Keratinocyte (primary cell): ENCODE measurements at regions not wholly inside any gene's neighbourhood (a gene's known extent, or its start where the extent isn't known, plus 50 kb on each side); places are given as distances from the start of the nearest gene placed in this dataset.
A peak's percentile ranks its signal among the peaks of the same experiment; 100 is the strongest.

Experiments used
- DNase-seq: peaks from one replicate; pipeline ENCODE4 v3.0.0-alpha.2; 2011; ENCODE audit warnings: low read depth, missing footprints, low spot score
- FAIRE-seq: peaks from 2 replicates; lab custom pipeline; 2011; peaks lifted over from hg19 to GRCh38; lab: Jason Lieb, UNC
- H2AFZ ChIP-seq: 2 replicates; pipeline ENCODE4 v1.6.0; 2012; ENCODE audit warnings: low read length, control low read depth, inconsistent platforms; ENCODE audit not compliant: control insufficient read depth
- H3K27ac ChIP-seq: 2 replicates; pipeline ENCODE4 v1.5.1; 2011; ENCODE audit warnings: low read length; ENCODE audit not compliant: control insufficient read depth, insufficient read depth
- H3K27me3 ChIP-seq: 3 replicates; pipeline ENCODE4 v1.6.0; 2011; ENCODE audit warnings: low read length; ENCODE audit not compliant: control insufficient read depth, insufficient read depth; ENCODE audit errors: extremely low read depth
- H3K36me3 ChIP-seq, 2 experiments: 2 replicates in 1 of 2; 3 replicates in 1 of 2; pipeline ENCODE4 v1.5.1; 2011; ENCODE audit warnings: low read length in 2 of 2, mild to moderate bottlenecking in 1 of 2; ENCODE audit not compliant: control insufficient read depth in 2 of 2, insufficient read depth in 2 of 2; ENCODE audit errors: extremely low read depth in 1 of 2
- H3K4me1 ChIP-seq: 3 replicates; pipeline ENCODE4 v1.5.1; 2011; ENCODE audit warnings: low read length; ENCODE audit not compliant: control insufficient read depth, insufficient read depth; ENCODE audit errors: extremely low read depth
- H3K4me2 ChIP-seq: 3 replicates; pipeline ENCODE4 v1.6.0; 2011; ENCODE audit warnings: low read depth, low read length; ENCODE audit not compliant: control insufficient read depth, insufficient read depth; ENCODE audit errors: extremely low read depth
- H3K4me3 ChIP-seq, 3 experiments: fragments of 200-600 bp in 1 of 3; sonication (generic) in 1 of 3; 2 replicates in 2 of 3; 3 replicates in 1 of 3; pipeline ENCODE4 v1.5.1; 2011 to 2016; ENCODE audit warnings: low read length in 3 of 3, mild to moderate bottlenecking in 3 of 3, control low read depth in 2 of 3, inconsistent platforms in 1 of 3, low read depth in 1 of 3, mixed read lengths in 1 of 3, mixed run types in 1 of 3, moderate library complexity in 1 of 3; ENCODE audit not compliant: control insufficient read depth in 2 of 3, insufficient read depth in 2 of 3; ENCODE audit errors: extremely low read depth in 1 of 3
- H3K79me2 ChIP-seq: 2 replicates; pipeline ENCODE4 v1.6.0; 2012; ENCODE audit warnings: low read length; ENCODE audit not compliant: control insufficient read depth, insufficient read depth
- H3K9ac ChIP-seq: 3 replicates; pipeline ENCODE4 v1.6.0; 2011; ENCODE audit warnings: low read length; ENCODE audit not compliant: control insufficient read depth, insufficient read depth; ENCODE audit errors: extremely low read depth
- H3K9me1 ChIP-seq: 3 replicates; pipeline ENCODE4 v1.6.0; 2011; ENCODE audit warnings: low read length; ENCODE audit not compliant: control insufficient read depth, insufficient read depth; ENCODE audit errors: extremely low read depth
- H3K9me3 ChIP-seq: 2 replicates; pipeline ENCODE4 v1.5.1; 2012; ENCODE audit warnings: low read depth, low read length; ENCODE audit not compliant: control insufficient read depth
- H4K20me1 ChIP-seq: 3 replicates; pipeline ENCODE4 v1.6.0; 2011; ENCODE audit warnings: low read length; ENCODE audit not compliant: control insufficient read depth, insufficient read depth; ENCODE audit errors: extremely low read depth
- EZH2 ChIP-seq: IDR thresholded peaks from one replicate; pipeline ENCODE4 v1.6.1; 2012; ENCODE audit warnings: inconsistent platforms, mild to moderate bottlenecking, low read length, moderate library complexity
- dilution Hi-C: fragments of 300-500 bp; cut with MboI; formaldehyde crosslinking; loops from one replicate; pipeline ENCODE4 v1.7.0; 2020; ENCODE audit warnings: low sequenced_read_pairs; ENCODE audit not compliant: extremely low pct_ligation_motif_present
- TF ChIP-seq, protein P1 (sequence below), 3 experiments: IDR thresholded peaks in 1 of 3; conservative IDR thresholded peaks in 1 of 3; optimal IDR thresholded peaks in 1 of 3; 2 replicates in 2 of 3; 3 replicates in 1 of 3; pipeline versions ENCODE3 to v1.5.1; 2011; ENCODE audit warnings: low read length in 3 of 3, mild to moderate bottlenecking in 3 of 3, moderate library complexity in 2 of 3, control low read depth in 1 of 3, inconsistent platforms in 1 of 3; ENCODE audit not compliant: insufficient read depth in 2 of 3; ENCODE audit errors: extremely low read depth in 1 of 3

DNA sequence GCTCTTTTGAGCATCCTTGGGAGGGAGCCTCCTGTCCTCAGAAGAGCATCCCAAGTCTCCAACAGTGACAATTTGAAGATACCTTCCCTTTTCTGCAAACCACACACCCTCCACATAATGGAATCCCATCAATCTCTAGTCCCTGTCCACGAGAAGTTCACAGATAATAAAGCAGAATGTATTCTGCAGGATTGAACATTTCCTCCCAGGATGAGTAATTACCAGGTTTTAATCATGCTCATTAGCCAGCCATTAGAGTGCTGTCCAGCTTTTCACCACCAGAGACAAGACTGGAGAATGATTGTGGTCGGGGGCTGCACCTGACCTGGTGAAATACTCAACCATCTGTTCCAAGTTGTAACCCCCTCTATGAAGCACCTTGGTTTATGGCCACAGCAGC is 958.6 kb downstream of the KCNMA1 start:
- no peaks in the 10 kb centered on the region for H4K20me1 ChIP-seq
- no peaks in the 10 kb centered on the region for H3K36me3 ChIP-seq
- H3K27ac ChIP-seq: no peak overlapping the region
- H3K9me3 ChIP-seq: no peaks in the 10 kb centered on the region
- H2AFZ ChIP-seq: no peak overlapping the region
- no peaks in the 10 kb centered on the region for H3K4me1 ChIP-seq
- no peak for FAIRE-seq
- H3K4me3 ChIP-seq: no peak overlapping the region
- dilution Hi-C loops: no loop called here
- no peaks in the 10 kb centered on the region for H3K79me2 ChIP-seq
- no peaks in the 10 kb centered on the region for H3K27me3 ChIP-seq
- no peak overlapping the region for H3K9ac ChIP-seq
- no peak overlapping the region for H3K4me2 ChIP-seq
- no peak for TF ChIP-seq EZH2
- TF ChIP-seq, protein P1, sequence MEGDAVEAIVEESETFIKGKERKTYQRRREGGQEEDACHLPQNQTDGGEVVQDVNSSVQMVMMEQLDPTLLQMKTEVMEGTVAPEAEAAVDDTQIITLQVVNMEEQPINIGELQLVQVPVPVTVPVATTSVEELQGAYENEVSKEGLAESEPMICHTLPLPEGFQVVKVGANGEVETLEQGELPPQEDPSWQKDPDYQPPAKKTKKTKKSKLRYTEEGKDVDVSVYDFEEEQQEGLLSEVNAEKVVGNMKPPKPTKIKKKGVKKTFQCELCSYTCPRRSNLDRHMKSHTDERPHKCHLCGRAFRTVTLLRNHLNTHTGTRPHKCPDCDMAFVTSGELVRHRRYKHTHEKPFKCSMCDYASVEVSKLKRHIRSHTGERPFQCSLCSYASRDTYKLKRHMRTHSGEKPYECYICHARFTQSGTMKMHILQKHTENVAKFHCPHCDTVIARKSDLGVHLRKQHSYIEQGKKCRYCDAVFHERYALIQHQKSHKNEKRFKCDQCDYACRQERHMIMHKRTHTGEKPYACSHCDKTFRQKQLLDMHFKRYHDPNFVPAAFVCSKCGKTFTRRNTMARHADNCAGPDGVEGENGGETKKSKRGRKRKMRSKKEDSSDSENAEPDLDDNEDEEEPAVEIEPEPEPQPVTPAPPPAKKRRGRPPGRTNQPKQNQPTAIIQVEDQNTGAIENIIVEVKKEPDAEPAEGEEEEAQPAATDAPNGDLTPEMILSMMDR (optimal IDR thresholded peaks at IDR 0.05 in 1 of 3, IDR thresholded peaks at IDR 0.05 in 1 of 3, conservative IDR thresholded peaks at IDR 0.05 in 1 of 3; ENCODE audit: extremely low read depth in 1 of 3, insufficient read depth in 2 of 3, low read length in 3 of 3): no peak
- DNase-seq: no peak
- H3K9me1 ChIP-seq: no peaks in the 10 kb centered on the region

DNA sequence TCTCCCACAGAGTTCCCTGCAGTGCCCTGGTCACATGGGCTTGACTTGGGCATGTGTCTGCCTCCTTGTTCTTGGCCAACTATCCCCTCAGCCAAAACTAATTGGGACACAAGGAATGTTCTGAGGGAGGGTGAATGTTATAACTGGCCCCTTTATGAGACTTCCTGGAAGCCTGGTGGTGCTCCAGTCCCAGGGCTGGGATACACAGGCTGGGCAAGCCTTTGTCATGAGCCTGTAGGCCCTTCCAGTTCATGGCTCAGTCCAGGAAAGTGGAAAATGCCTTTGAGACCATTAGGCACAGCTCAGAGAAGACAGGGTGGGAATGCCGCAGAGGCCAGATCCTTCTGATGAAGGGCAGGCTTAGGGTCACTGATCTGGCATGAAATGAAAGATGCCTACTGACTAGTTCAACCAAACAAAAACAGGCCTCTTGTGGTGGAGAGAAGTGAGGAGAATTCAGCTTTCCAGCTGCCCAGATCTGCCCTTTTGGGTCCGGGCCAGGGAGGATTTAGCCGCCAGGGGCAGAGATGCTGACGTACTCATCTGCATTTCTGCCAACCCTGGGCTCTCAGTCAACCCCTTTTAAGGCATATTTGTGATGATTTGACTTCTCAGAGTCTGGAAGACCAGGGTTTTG is 961.5 kb downstream of the KCNMA1 start:
- FAIRE-seq (no peak), DNase-seq (no peak)
- Histone ChIP-seq H3K9ac (no peak overlapping the region), H3K4me1 (no peaks in the 10 kb centered on the region), H3K9me3 (no peaks in the 10 kb centered on the region), H3K27me3 (no peaks in the 10 kb centered on the region), H3K4me2 (no peak overlapping the region), H3K27ac (no peak overlapping the region), H2AFZ (no peak overlapping the region), H3K79me2 (no peaks in the 10 kb centered on the region), H4K20me1 (no peaks in the 10 kb centered on the region), H3K36me3 (no peaks in the 10 kb centered on the region), H3K4me3 (no peak overlapping the region), H3K9me1 (no peaks in the 10 kb centered on the region)
- dilution Hi-C loops: no loop called here
- TF ChIP-seq, protein P1 (optimal IDR thresholded peaks at IDR 0.05 in 1 of 3, IDR thresholded peaks at IDR 0.05 in 1 of 3, conservative IDR thresholded peaks at IDR 0.05 in 1 of 3; ENCODE audit: extremely low read depth in 1 of 3, insufficient read depth in 2 of 3, low read length in 3 of 3): peak in 1 of 3 experiments; percentile 28
- TF ChIP-seq EZH2: no peak
